MM.1S (cell line): ENCODE measurements at regions not wholly inside any gene's neighbourhood (a gene's known extent, or its start where the extent isn't known, plus 50 kb on each side); places are given as distances from the start of the nearest gene placed in this dataset.

Experiments used
- DNase-seq: peaks from one replicate; pipeline ENCODE4 v3.0.0-alpha.2; 2015
- H2AFZ ChIP-seq: fragments of 300-600 bp; sonication (generic); 2 replicates; pipeline ENCODE4 v1.6.0; 2016; ENCODE audit warnings: antibody characterized with exemption, low read length
- H3F3A ChIP-seq: fragments of 300-600 bp; sonication (generic); 2 replicates; pipeline ENCODE4 v1.6.1; 2016; ENCODE audit warnings: mild to moderate bottlenecking, antibody characterized with exemption, low read length, moderate library complexity, mixed read lengths; ENCODE audit not compliant: insufficient read depth
- H3K27ac ChIP-seq: fragments of 300-600 bp; sonication (generic); 2 replicates; pipeline ENCODE4 v1.5.1; 2016; ENCODE audit warnings: mild to moderate bottlenecking, low read length
- H3K27me3 ChIP-seq: fragments of 300-600 bp; sonication (generic); replicated peaks from 2 replicates; pipeline ENCODE4 v1.6.0; 2016; ENCODE audit warnings: low read length; ENCODE audit not compliant: insufficient read depth
- H3K36me3 ChIP-seq: fragments of 300-600 bp; sonication (generic); replicated peaks from 2 replicates; pipeline ENCODE4 v1.6.1; 2016; ENCODE audit warnings: mild to moderate bottlenecking, low read length, mixed read lengths; ENCODE audit not compliant: insufficient read depth
- H3K4me1 ChIP-seq: fragments of 300-600 bp; sonication (generic); 2 replicates; pipeline ENCODE4 v1.6.1; 2016; ENCODE audit warnings: low read length, mixed read lengths
- H3K4me2 ChIP-seq: fragments of 300-600 bp; sonication (generic); 2 replicates; pipeline ENCODE4 v1.6.0; 2016; ENCODE audit warnings: low read depth, low read length
- H3K4me3 ChIP-seq: fragments of 300-600 bp; sonication (generic); 2 replicates; pipeline ENCODE4 v1.5.1; 2016; ENCODE audit warnings: low read length, mixed read lengths
- H3K79me2 ChIP-seq: fragments of 300-600 bp; sonication (generic); 2 replicates; pipeline ENCODE4 v1.6.1; 2016; ENCODE audit warnings: mixed run types, low read length, mixed read lengths
- H3K9ac ChIP-seq: fragments of 300-600 bp; sonication (generic); 2 replicates; pipeline ENCODE4 v1.6.1; 2016; ENCODE audit warnings: low read length, mixed read lengths
- H3K9me2 ChIP-seq: fragments of 300-600 bp; sonication (generic); replicated peaks from 2 replicates; pipeline ENCODE4 v1.6.1; 2016; ENCODE audit warnings: mild to moderate bottlenecking, low read length, mixed read lengths; ENCODE audit not compliant: insufficient read depth
- H3K9me3 ChIP-seq: fragments of 300-600 bp; sonication (generic); replicated peaks from 2 replicates; pipeline ENCODE4 v1.6.1; 2016; ENCODE audit warnings: mild to moderate bottlenecking, low read length, mixed read lengths; ENCODE audit not compliant: insufficient read depth
- H4K20me1 ChIP-seq: fragments of 300-600 bp; sonication (generic); 2 replicates; pipeline ENCODE4 v1.6.1; 2016; ENCODE audit warnings: mild to moderate bottlenecking, low read length, moderate library complexity, mixed read lengths; ENCODE audit not compliant: insufficient read depth
- CTCF ChIP-seq: fragments of 300-600 bp; sonication (generic); IDR thresholded peaks from 2 replicates; pipeline ENCODE4 v1.5.1; 2016; ENCODE audit warnings: antibody characterized with exemption, low read length, mixed read lengths
- EZH2 ChIP-seq: fragments of 300-600 bp; sonication (generic); optimal IDR thresholded peaks from 2 replicates; pipeline ENCODE3; 2017; ENCODE audit warnings: low read depth, mild to moderate bottlenecking, antibody characterized with exemption, low read length, mixed read lengths
- EZH2phosphoT487 ChIP-seq: fragments of 300-600 bp; sonication (generic); IDR thresholded peaks from 2 replicates; pipeline ENCODE4 v1.6.1; 2018; ENCODE audit warnings: antibody characterized with exemption, low read length

DNA sequence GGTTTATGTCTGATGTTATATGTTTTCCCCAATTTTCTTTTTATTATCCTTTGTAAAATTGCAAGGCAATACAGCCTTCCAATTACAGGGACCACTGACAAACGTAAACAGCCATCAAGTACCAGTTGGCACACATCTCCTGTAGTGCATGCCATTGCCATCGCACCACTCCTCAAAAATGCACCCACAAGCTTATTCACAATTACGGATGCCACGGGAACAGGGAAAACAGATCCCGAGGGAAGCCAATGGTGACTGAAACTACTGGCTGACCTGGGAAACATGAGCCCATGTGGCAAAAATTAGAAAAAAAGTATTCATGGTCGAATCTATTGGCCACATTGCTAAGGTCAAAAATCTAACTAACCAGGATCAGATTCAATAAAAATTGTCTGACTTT, 395.2 kb downstream of the PAX1 start:
- Histone ChIP-seq H3K4me1 (peaks cover 31% of the 10 kb centered on the region), H3K9me3 (no peaks in the 10 kb centered on the region), H3K4me2 (no peak overlapping the region), H2AFZ (no peak overlapping the region), H4K20me1 (no peaks in the 10 kb centered on the region), H3K79me2 (no peaks in the 10 kb centered on the region), H3K9me2 (no peaks in the 10 kb centered on the region), H3K4me3 (no peak overlapping the region), H3K27me3 (no peaks in the 10 kb centered on the region), H3K36me3 (no peaks in the 10 kb centered on the region), H3K27ac (no peak overlapping the region), H3F3A (peaks cover 15% of the 10 kb centered on the region), H3K9ac (no peak overlapping the region)
- no peak for TF ChIP-seq CTCF
- no peak for TF ChIP-seq EZH2phosphoT487
- TF ChIP-seq EZH2, result no peak
- DNase-seq, result no peak

GRCh38 chr20:22099348-22099747, 393.9 kb downstream of the PAX1 start:
- no peaks in the 10 kb centered on the region for H3K79me2 ChIP-seq
- no peaks in the 10 kb centered on the region for H3K36me3 ChIP-seq
- DNase-seq, result peak; percentile 82
- TF ChIP-seq EZH2phosphoT487, result no peak
- no peak for TF ChIP-seq CTCF
- no peak for TF ChIP-seq EZH2
- peaks cover 31% of the 10 kb centered on the region for H3K4me1 ChIP-seq
- H3K4me2 ChIP-seq, result no peak overlapping the region
- H3K27ac ChIP-seq, result peak overlapping the region; percentile 68
- H2AFZ ChIP-seq, result no peak overlapping the region
- peaks cover 15% of the 10 kb centered on the region for H3F3A ChIP-seq
- no peaks in the 10 kb centered on the region for H4K20me1 ChIP-seq
- H3K9me2 ChIP-seq, result no peaks in the 10 kb centered on the region
- H3K9ac ChIP-seq, result no peak overlapping the region
- H3K4me3 ChIP-seq, result no peak overlapping the region
- no peaks in the 10 kb centered on the region for H3K27me3 ChIP-seq
- H3K9me3 ChIP-seq, result no peaks in the 10 kb centered on the region

DNA sequence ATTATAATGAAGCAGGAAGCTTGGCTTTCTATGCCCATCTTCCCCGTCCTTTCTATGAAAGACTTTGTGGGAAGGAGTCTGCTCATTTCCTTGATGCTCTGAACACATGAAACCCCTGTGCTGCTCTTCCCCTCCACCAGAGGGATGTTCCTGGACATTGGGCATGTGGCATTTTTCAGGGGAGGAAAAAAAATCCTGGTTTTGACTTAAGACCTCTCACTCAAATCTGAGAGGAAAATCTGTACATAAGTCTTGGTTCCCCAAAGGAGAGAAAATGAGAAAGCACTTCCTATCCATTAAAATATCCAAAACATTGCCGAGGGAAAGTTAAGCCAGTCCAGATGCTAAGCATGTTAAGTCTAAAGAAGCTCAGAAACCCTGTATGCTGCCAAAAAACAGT, 393.0 kb downstream of the PAX1 start:
- Histone ChIP-seq H3K9ac (no peak overlapping the region), H3K27me3 (no peaks in the 10 kb centered on the region), H3K4me2 (0 out of 2 replicates have a peak overlapping the region, but pooled peaks have one; percentile 4), H3K9me2 (no peaks in the 10 kb centered on the region), H3K79me2 (no peaks in the 10 kb centered on the region), H3K9me3 (no peaks in the 10 kb centered on the region), H4K20me1 (no peaks in the 10 kb centered on the region), H3K4me3 (no peak overlapping the region), H3F3A (peaks cover 15% of the 10 kb centered on the region), H3K4me1 (peaks cover 31% of the 10 kb centered on the region), H3K27ac (peak overlapping the region; percentile 68; the same call in 1 of the 2 replicates), H2AFZ (no peak overlapping the region), H3K36me3 (no peaks in the 10 kb centered on the region)
- TF ChIP-seq EZH2, result no peak
- TF ChIP-seq EZH2phosphoT487, result no peak
- TF ChIP-seq CTCF, result no peak; the same call in 1 of the 2 replicates
- no peak for DNase-seq
